Endothelial cell of umbilical vein (primary cell): ENCODE measurements at regions not wholly inside any gene's neighbourhood (a gene's known extent, or its start where the extent isn't known, plus 50 kb on each side); places are given as distances from the start of the nearest gene placed in this dataset.

Experiments used
- BruUV-seq: library from RNA; stranded (reverse); fragments of 400-500 nt; replicated peaks from 2 replicates; lab custom pipeline; 2021; lab: Mats Ljungman, UMichigan
- CTCF ChIA-PET: fragments of 300-600, 350-600 bp; sonication (Branson Sonifier 250); formaldehyde crosslinking; loops from one replicate; lab custom pipeline; 2021; ENCODE audit warnings: antibody characterized with exemption, inconsistent platforms; lab: Charles Lee
- POLR2A ChIA-PET: fragments of 300-600, 350-600 bp; sonication (Branson Sonifier 250); formaldehyde crosslinking; loops from one replicate; lab custom pipeline; 2021; ENCODE audit warnings: antibody characterized with exemption, inconsistent platforms; lab: Charles Lee
- DNase-seq: peaks from one replicate; pipeline ENCODE4 v3.0.0-alpha.2; 2011; ENCODE audit warnings: low read depth, low spot score
- FAIRE-seq: peaks from 2 replicates; lab custom pipeline; 2011; peaks lifted over from hg19 to GRCh38; lab: Jason Lieb, UNC
- H2AFZ ChIP-seq: 2 replicates; pipeline ENCODE4 v1.6.0; 2012; ENCODE audit warnings: low read depth, low read length, control low read depth, inconsistent platforms
- H3K27ac ChIP-seq: 2 replicates; pipeline ENCODE4 v1.5.1; 2011; ENCODE audit warnings: low read depth, mild to moderate bottlenecking, control low read depth, low read length, moderate library complexity; ENCODE audit not compliant: insufficient read depth
- H3K27me3 ChIP-seq, 2 experiments: 2 replicates each; pipeline versions ENCODE4 v1.6.0 to v1.6.1; 2011; ENCODE audit warnings: low read length in 2 of 2, mixed read lengths in 1 of 2; ENCODE audit not compliant: control insufficient read depth in 2 of 2, insufficient read depth in 2 of 2
- H3K36me3 ChIP-seq, 2 experiments: 2 replicates in 1 of 2; 3 replicates in 1 of 2; pipeline ENCODE4 v1.5.1; 2011; ENCODE audit warnings: low read length in 2 of 2, mild to moderate bottlenecking in 1 of 2, moderate library complexity in 1 of 2; ENCODE audit not compliant: control insufficient read depth in 2 of 2, insufficient read depth in 2 of 2; ENCODE audit errors: extremely low read depth in 1 of 2
- H3K4me1 ChIP-seq: 3 replicates; pipeline ENCODE4 v1.5.1; 2011; ENCODE audit warnings: mild to moderate bottlenecking, low read length; ENCODE audit not compliant: control insufficient read depth, insufficient read depth; ENCODE audit errors: extremely low read depth
- H3K4me2 ChIP-seq: 2 replicates; pipeline ENCODE4 v1.6.1; 2011; ENCODE audit warnings: low read length, control low read depth, mixed read lengths; ENCODE audit not compliant: insufficient read depth
- H3K4me3 ChIP-seq, 3 experiments: fragments of 200-600 bp in 1 of 3; sonication (generic), shearing (Covaris generic) in 1 of 3; replicated peaks in 1 of 3; 2 replicates each; pipeline ENCODE4 v1.5.1; 2011 to 2016; ENCODE audit warnings: control low read depth in 3 of 3, low read length in 3 of 3, mild to moderate bottlenecking in 2 of 3, inconsistent platforms in 1 of 3, low read depth in 1 of 3, moderate library complexity in 1 of 3; ENCODE audit not compliant: insufficient read depth in 1 of 3
- H3K79me2 ChIP-seq: 2 replicates; pipeline ENCODE4 v1.6.0; 2012; ENCODE audit warnings: low read length, inconsistent platforms; ENCODE audit not compliant: control insufficient read depth, insufficient read depth
- H3K9ac ChIP-seq: replicated peaks from 2 replicates; pipeline ENCODE3; 2011; ENCODE audit warnings: low read length, control low read depth; ENCODE audit not compliant: insufficient read depth; ENCODE audit errors: extremely low read depth
- H3K9me1 ChIP-seq: replicated peaks from 3 replicates; pipeline ENCODE4 v1.6.0; 2011; ENCODE audit warnings: mild to moderate bottlenecking, low read length; ENCODE audit not compliant: control insufficient read depth, insufficient read depth; ENCODE audit errors: extremely low read depth
- H3K9me3 ChIP-seq: replicated peaks from 2 replicates; pipeline ENCODE4 v1.5.1; 2012; ENCODE audit warnings: low read length, inconsistent platforms; ENCODE audit not compliant: control insufficient read depth, insufficient read depth
- H4K20me1 ChIP-seq: replicated peaks from 2 replicates; pipeline ENCODE3; 2011; ENCODE audit warnings: mild to moderate bottlenecking, low read length; ENCODE audit not compliant: control insufficient read depth, insufficient read depth; ENCODE audit errors: extremely low read depth
- CTCF ChIP-seq, 2 donors: IDR thresholded peaks; 1 replicate in 1 of 2; 2 replicates in 1 of 2; pipeline ENCODE4 v1.5.1; 2011; ENCODE audit warnings: low read length in 2 of 2, mild to moderate bottlenecking in 2 of 2, moderate library complexity in 2 of 2, control low read depth in 1 of 2, inconsistent platforms in 1 of 2, low read depth in 1 of 2; ENCODE audit not compliant: insufficient read depth in 1 of 2; ENCODE audit errors: extremely low read depth in 1 of 2
- EZH2 ChIP-seq: IDR thresholded peaks from 2 replicates; pipeline ENCODE4 v1.6.1; 2012; ENCODE audit warnings: borderline replicate concordance, low read depth, mild to moderate bottlenecking, moderate library complexity, low read length, inconsistent platforms; ENCODE audit not compliant: severe bottlenecking
- FOS ChIP-seq: IDR thresholded peaks from 2 replicates; pipeline ENCODE4 v1.6.1; 2011; ENCODE audit warnings: mild to moderate bottlenecking, low read length, moderate library complexity, borderline replicate concordance; ENCODE audit not compliant: insufficient read depth
- GATA2 ChIP-seq: IDR thresholded peaks from 2 replicates; pipeline ENCODE4 v1.7.0; 2011; ENCODE audit warnings: low read depth, mild to moderate bottlenecking, moderate library complexity, mixed read lengths, low read length; ENCODE audit not compliant: insufficient read length, insufficient read depth
- JUN ChIP-seq: IDR thresholded peaks from 2 replicates; pipeline ENCODE4 v1.6.1; 2011; ENCODE audit warnings: borderline replicate concordance, low read depth; ENCODE audit not compliant: insufficient read length, insufficient read depth
- MYC ChIP-seq: IDR thresholded peaks from one replicate; pipeline ENCODE4 v1.6.1; 2011; ENCODE audit warnings: mild to moderate bottlenecking, low read depth, low read length
- POLR2A ChIP-seq: IDR thresholded peaks from 2 replicates; pipeline ENCODE4 v1.6.1; 2012; ENCODE audit warnings: low read depth, mild to moderate bottlenecking, control low read depth, low read length
- POLR2AphosphoS5 ChIP-seq: IDR thresholded peaks from 2 replicates; pipeline ENCODE4 v1.6.1; 2012; ENCODE audit warnings: low read depth, mild to moderate bottlenecking, control low read depth, low read length, moderate library complexity; ENCODE audit not compliant: insufficient read depth
- dilution Hi-C: fragments of 300-500 bp; cut with MboI; formaldehyde crosslinking; loops from one replicate; pipeline ENCODE4 v1.15.0; 2019; ENCODE audit warnings: low sequenced_read_pairs; ENCODE audit not compliant: extremely low pct_ligation_motif_present
- intact Hi-C: fragments of 100-400 bp; cut with micrococcal nuclease; formaldehyde crosslinking; loops from one replicate; pipeline ENCODE4 v1.10.0; 2022
- TF ChIP-seq, protein P1 (sequence below): IDR thresholded peaks from 2 replicates; pipeline ENCODE4 v1.6.1; 2011; ENCODE audit not compliant: insufficient read depth, insufficient read length

GRCh38 chr13:91236921-91237320 lies 110.6 kb upstream of the MIR17HG start:
- BruUV-seq, result no TSS peak
- ChIA-PET POLR2A (no interaction called here), CTCF (interaction anchor here (2.0 kb wide), 1 partner anchor 11 kb away, joined by 8 read pairs; no protein-coding TSS in a partner anchor)
- DNase-seq (no peak), FAIRE-seq (no peak)
- TF ChIP-seq EZH2 (no peak), MYC (no peak), JUN (no peak), FOS (no peak), POLR2AphosphoS5 (no peak), GATA2 (no peak), CTCF (IDR thresholded peaks at IDR 0.05; ENCODE audit: extremely low read depth in 1 of 2, insufficient read depth in 1 of 2, low read depth in 1 of 2, low read length in 2 of 2) (no peak), POLR2A (no peak)
- TF ChIP-seq, protein P1, sequence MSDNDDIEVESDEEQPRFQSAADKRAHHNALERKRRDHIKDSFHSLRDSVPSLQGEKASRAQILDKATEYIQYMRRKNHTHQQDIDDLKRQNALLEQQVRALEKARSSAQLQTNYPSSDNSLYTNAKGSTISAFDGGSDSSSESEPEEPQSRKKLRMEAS, result no peak
- intact Hi-C loops, result no loop called here
- Histone ChIP-seq H3K36me3 (no peaks in the 10 kb centered on the region), H2AFZ (no peak overlapping the region), H3K9ac (no peak overlapping the region), H3K4me1 (no peaks in the 10 kb centered on the region), H4K20me1 (no peaks in the 10 kb centered on the region), H3K79me2 (no peaks in the 10 kb centered on the region), H3K9me1 (no peaks in the 10 kb centered on the region), H3K4me3 (no peak overlapping the region), H3K4me2 (no peak overlapping the region), H3K9me3 (no peaks in the 10 kb centered on the region), H3K27ac (no peak overlapping the region), H3K27me3 (no peaks in the 10 kb centered on the region)
- dilution Hi-C loops, result no loop called here
